Gastroesophageal sphincter (tissue), 4 donors: ENCODE measurements at regions not wholly inside any gene's neighbourhood (a gene's known extent, or its start where the extent isn't known, plus 50 kb on each side); places are given as distances from the start of the nearest gene placed in this dataset.
"Not testable (repeated sequence)": the region's sequence is repeated elsewhere in the genome, so short reads cannot be mapped to it uniquely, and the experiment has no call there.

Experiments used
- ATAC-seq: fragments of 150-250 bp; one replicate; pipeline ENCODE4 v1.9.1; 2016; ENCODE audit warnings: mild to moderate bottlenecking, moderate library complexity
- H3K27ac ChIP-seq, 4 donors: fragments of 200-600 bp; sonication (generic) in 3 of 4; 1 replicate in 3 of 4; 2 replicates in 1 of 4; pipeline ENCODE4 v1.5.1; 2016 to 2019
- H3K27me3 ChIP-seq: fragments of 200-600 bp; sonication (generic); one replicate; pipeline ENCODE4 v1.5.1; 2019
- H3K36me3 ChIP-seq, 2 donors: fragments of 200-600 bp; sonication (generic); one replicate each; pipeline ENCODE4 v1.5.1; 2019; ENCODE audit warnings: control low read depth in 1 of 2
- H3K4me1 ChIP-seq, 3 donors: fragments of 200-600 bp; sonication (generic); 1 replicate in 2 of 3; 2 replicates in 1 of 3; pipeline ENCODE4 v1.5.1; 2016 to 2019; ENCODE audit warnings: control low read depth in 2 of 3
- H3K4me3 ChIP-seq, 2 donors: fragments of 200-600 bp; sonication (generic); one replicate each; pipeline ENCODE4 v1.5.1; 2019; ENCODE audit warnings: mild to moderate bottlenecking in 1 of 2, moderate library complexity in 1 of 2
- H3K9me3 ChIP-seq, 3 donors: fragments of 200-600 bp; sonication (generic); one replicate each; pipeline ENCODE4 v1.5.1; 2017 to 2019; ENCODE audit warnings: control low read depth in 2 of 3
- EP300 ChIP-seq: sonication (generic); formaldehyde crosslinking; IDR thresholded peaks from one replicate; pipeline ENCODE4 v1.6.1; 2017; ENCODE audit warnings: antibody characterized with exemption, mild to moderate bottlenecking
- POLR2A ChIP-seq, 2 donors: fragments of 450-650 bp; IDR thresholded peaks; one replicate each; pipeline ENCODE4 v1.6.1; 2017; ENCODE audit warnings: antibody characterized with exemption in 2 of 2, mild to moderate bottlenecking in 2 of 2, moderate library complexity in 1 of 2
- POLR2AphosphoS5 ChIP-seq: sonication (generic); formaldehyde crosslinking; IDR thresholded peaks from one replicate; pipeline ENCODE4 v1.6.1; 2017; ENCODE audit warnings: antibody characterized with exemption
- WGBS, 2 donors: methylation state at CpG; one replicate each; pipeline ENCODE4 v1.1.5; 2018; ENCODE audit warnings: low coverage in 1 of 2; 5-methylcytosine and 5-hydroxymethylcytosine counted together
- TF ChIP-seq, protein P1 (sequence below), 4 experiments: fragments of 200-600 bp in 2 of 4; fragments of 450-650 bp in 2 of 4; sonication (generic) in 1 of 4; IDR thresholded peaks; one replicate each; pipeline ENCODE4 v1.5.1; 2017 to 2019; ENCODE audit warnings: antibody characterized with exemption in 4 of 4, mild to moderate bottlenecking in 2 of 4, moderate library complexity in 2 of 4

DNA sequence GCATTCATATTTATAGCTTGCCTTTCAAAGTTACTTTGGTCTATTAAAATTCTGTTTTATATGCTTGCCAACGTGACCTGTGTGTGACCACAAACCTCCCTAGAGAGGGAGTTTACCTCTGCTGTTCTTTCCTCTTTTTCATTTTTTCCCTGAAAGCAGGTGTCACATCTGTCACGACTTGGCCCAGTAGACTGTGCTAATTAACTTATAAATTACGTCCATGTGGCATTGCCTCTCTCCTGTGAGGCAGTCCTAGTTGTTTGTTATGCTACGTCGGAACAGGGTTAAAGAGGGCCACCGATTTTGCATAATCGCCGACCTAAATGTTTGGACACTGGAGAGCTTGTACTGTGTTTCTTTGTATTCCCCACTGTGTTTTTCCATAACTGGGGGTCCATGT lies 343.9 kb upstream of the FLRT2 start:
- TF ChIP-seq EP300: no peak
- no peak for TF ChIP-seq POLR2AphosphoS5
- TF ChIP-seq POLR2A (IDR thresholded peaks at IDR 0.05): no peak
- TF ChIP-seq, protein P1, sequence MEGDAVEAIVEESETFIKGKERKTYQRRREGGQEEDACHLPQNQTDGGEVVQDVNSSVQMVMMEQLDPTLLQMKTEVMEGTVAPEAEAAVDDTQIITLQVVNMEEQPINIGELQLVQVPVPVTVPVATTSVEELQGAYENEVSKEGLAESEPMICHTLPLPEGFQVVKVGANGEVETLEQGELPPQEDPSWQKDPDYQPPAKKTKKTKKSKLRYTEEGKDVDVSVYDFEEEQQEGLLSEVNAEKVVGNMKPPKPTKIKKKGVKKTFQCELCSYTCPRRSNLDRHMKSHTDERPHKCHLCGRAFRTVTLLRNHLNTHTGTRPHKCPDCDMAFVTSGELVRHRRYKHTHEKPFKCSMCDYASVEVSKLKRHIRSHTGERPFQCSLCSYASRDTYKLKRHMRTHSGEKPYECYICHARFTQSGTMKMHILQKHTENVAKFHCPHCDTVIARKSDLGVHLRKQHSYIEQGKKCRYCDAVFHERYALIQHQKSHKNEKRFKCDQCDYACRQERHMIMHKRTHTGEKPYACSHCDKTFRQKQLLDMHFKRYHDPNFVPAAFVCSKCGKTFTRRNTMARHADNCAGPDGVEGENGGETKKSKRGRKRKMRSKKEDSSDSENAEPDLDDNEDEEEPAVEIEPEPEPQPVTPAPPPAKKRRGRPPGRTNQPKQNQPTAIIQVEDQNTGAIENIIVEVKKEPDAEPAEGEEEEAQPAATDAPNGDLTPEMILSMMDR (IDR thresholded peaks at IDR 0.05): no peak
- WGBS, 2 donors: 83 to 88% methylated on average over 1 to 8 of the region's 8 CpGs
- no peak overlapping the region for H3K4me3 ChIP-seq
- ATAC-seq: no peak
- H3K36me3 ChIP-seq: no peaks in the 10 kb centered on the region
- no peak overlapping the region for H3K27ac ChIP-seq
- no peaks in the 10 kb centered on the region for H3K9me3 ChIP-seq
- no peaks in the 10 kb centered on the region for H3K27me3 ChIP-seq
- H3K4me1 ChIP-seq: no peaks in the 10 kb centered on the region

DNA sequence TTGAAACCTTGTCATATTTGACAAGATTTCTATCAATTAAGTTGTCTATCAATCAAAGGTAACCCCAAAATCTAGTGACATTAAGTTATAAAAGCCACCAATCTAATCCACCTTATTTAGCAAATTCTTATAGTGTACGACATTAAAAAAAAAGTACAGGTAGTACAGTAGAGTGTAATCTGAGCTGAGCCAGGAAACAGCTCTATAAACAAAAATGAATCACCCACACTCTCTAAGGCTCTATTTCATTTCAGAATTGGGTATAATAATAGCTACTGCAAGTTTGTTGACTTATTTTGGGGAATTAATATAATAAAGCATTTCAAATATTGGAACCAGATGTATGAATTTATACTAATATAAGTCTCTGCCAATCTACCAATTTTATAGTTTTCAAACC lies 342.4 kb upstream of the FLRT2 start:
- no peak for TF ChIP-seq POLR2A (IDR thresholded peaks at IDR 0.05)
- no peak for TF ChIP-seq EP300
- ATAC-seq: no peak
- 46 to 50% methylated on average over 1 of the region's 1 CpG for WGBS, 2 donors
- Histone ChIP-seq H3K27ac (no peak overlapping the region), H3K9me3 (no peaks in the 10 kb centered on the region), H3K4me1 (no peaks in the 10 kb centered on the region), H3K36me3 (no peaks in the 10 kb centered on the region), H3K4me3 (no peak overlapping the region), H3K27me3 (no peaks in the 10 kb centered on the region)

DNA sequence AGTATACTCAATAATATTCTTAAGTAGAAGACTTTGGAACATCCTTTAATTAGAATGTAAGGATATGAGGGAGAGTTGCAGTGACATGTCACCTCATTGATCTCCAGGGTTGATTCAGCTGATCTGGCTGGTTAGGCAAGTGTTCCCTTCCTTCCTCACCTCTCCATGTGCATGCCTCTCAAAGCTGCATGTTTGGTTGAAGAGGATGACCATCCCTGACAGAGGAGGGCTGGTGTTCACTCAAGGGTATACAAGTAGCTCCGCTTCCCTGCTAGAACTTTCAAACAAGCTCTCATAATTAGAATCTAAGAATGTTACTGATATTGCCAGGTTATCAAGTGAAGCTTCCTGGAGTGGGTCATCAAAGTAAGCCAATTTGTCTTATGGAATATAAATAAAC lies 341.1 kb upstream of the FLRT2 start:
- TF ChIP-seq POLR2AphosphoS5: no peak
- TF ChIP-seq EP300: no peak
- TF ChIP-seq, protein P1 (IDR thresholded peaks at IDR 0.05): no peak
- Histone ChIP-seq H3K27ac (no peak overlapping the region), H3K4me1 (no peaks in the 10 kb centered on the region), H3K9me3 (no peaks in the 10 kb centered on the region), H3K36me3 (no peaks in the 10 kb centered on the region), H3K27me3 (no peaks in the 10 kb centered on the region), H3K4me3 (no peak overlapping the region)
- ATAC-seq: no peak
- 67 to 75% methylated on average over 1 of the region's 1 CpG for WGBS, 2 donors

DNA sequence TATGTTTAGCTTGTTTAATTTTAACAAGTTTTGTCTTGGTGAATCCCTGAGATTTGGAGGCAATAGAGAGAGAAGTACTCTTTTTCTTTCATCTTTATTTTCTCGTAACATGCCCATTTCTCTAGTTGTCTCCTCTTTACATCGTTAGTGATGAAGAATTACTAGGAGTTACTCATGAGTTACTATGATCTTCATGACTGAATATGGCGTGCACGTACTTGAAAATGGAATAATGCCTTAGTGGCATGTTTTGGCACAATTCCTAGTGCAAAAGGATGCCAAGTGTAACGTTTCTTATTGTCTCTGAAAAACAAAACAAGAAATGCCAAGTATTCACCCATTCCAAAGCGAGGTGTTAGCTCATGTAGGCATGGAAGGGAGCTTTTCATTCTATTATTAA lies 340.7 kb upstream of the FLRT2 start:
- H3K36me3 ChIP-seq, ATAC-seq, H3K4me3 ChIP-seq, H3K4me1 ChIP-seq, H3K27ac ChIP-seq, H3K27me3 ChIP-seq, H3K9me3 ChIP-seq: not testable (repeated sequence)
- 83 to 84% methylated on average over 6 of the region's 6 CpGs for WGBS, 2 donors

DNA sequence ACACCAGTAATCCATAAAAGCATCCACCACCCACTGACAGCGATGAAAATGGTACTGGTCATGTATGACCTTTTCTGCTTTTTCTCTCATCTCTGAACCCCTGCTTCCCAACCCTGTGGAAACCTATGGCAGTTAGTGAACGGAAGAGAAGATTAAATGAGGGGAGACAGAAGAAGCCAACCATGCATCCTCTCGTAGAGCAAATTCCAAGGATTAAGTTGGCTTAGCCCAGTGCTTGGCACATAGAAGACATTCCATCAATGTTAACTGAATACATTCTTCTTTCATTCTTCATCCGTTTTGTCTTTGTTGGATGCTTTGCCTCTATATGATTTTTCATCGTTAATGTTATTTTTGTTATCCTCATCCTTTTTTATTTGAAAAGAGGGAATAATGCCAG lies 339.7 kb upstream of the FLRT2 start:
- Histone ChIP-seq H3K4me3 (no peak overlapping the region), H3K9me3 (no peaks in the 10 kb centered on the region), H3K27ac (no peak overlapping the region), H3K36me3 (no peaks in the 10 kb centered on the region), H3K27me3 (no peaks in the 10 kb centered on the region), H3K4me1 (no peaks in the 10 kb centered on the region)
- no peak for ATAC-seq
- WGBS, 2 donors: 59 to 80% methylated on average over 3 to 5 of the region's 5 CpGs
- TF ChIP-seq, protein P1 (IDR thresholded peaks at IDR 0.05): no peak
- no peak for TF ChIP-seq POLR2AphosphoS5
- no peak for TF ChIP-seq POLR2A (IDR thresholded peaks at IDR 0.05)
- no peak for TF ChIP-seq EP300

DNA sequence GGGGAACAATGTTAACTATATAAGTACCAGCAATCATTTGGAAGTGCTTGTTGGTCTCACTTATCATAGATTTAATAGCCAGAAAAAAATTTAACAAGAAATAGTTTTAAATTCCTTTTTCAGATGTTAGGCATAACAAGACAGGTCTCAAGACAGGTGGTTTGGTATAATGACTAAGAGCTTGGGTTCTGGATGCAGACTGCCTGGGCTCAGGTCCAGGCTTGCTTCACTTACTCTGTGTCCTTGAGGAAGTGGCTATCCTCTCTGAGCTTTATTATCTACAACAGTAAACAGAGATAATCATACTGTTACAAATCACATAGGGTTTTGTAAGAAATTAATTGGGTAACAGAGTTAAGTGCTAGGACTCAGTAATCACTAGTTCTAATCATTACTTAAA lies 338.0 kb upstream of the FLRT2 start:
- no peak overlapping the region for H3K27ac ChIP-seq
- H3K36me3 ChIP-seq: no peaks in the 10 kb centered on the region
- no peaks in the 10 kb centered on the region for H3K9me3 ChIP-seq
- no peak for ATAC-seq
- TF ChIP-seq POLR2A (IDR thresholded peaks at IDR 0.05) (no peak), EP300 (no peak), POLR2AphosphoS5 (no peak)
- TF ChIP-seq, protein P1 (IDR thresholded peaks at IDR 0.05): no peak
- no peak overlapping the region for H3K4me3 ChIP-seq
- no peaks in the 10 kb centered on the region for H3K4me1 ChIP-seq
- no peaks in the 10 kb centered on the region for H3K27me3 ChIP-seq
